GM12878 (cell line): ENCODE measurements at regions not wholly inside any gene's neighbourhood (a gene's known extent, or its start where the extent isn't known, plus 50 kb on each side); places are given as distances from the start of the nearest gene placed in this dataset.

Source experiments
- ATF7 ChIP-seq: fragments of 450-650 bp; IDR thresholded peaks from 2 replicates; pipeline ENCODE4 v1.6.1; 2016; ENCODE audit warnings: low read depth, mild to moderate bottlenecking
- BCL11A ChIP-seq: IDR thresholded peaks from 2 replicates; pipeline ENCODE4 v1.6.1; 2011; ENCODE audit warnings: low read depth, low read length
- CBX5 ChIP-seq: sonication (generic); IDR thresholded peaks from 2 replicates; pipeline ENCODE4 v1.6.1; 2016; ENCODE audit warnings: low read depth, moderate library complexity, mild to moderate bottlenecking, inconsistent platforms
- E2F4 ChIP-seq: IDR thresholded peaks from 2 replicates; pipeline ENCODE4 v1.6.1; 2012; ENCODE audit warnings: low read depth, low read length, improper control_type of control experiment
- EGR1 ChIP-seq, 2 experiments: IDR thresholded peaks; 1 replicate in 1 of 2; 2 replicates in 1 of 2; pipeline ENCODE4 v1.6.1; 2011 to 2012; ENCODE audit warnings: low read depth in 2 of 2, low read length in 2 of 2, borderline replicate concordance in 1 of 2, mild to moderate bottlenecking in 1 of 2, moderate library complexity in 1 of 2
- ESRRA ChIP-seq: IDR thresholded peaks from 2 replicates; pipeline ENCODE4 v1.6.1; 2012; ENCODE audit warnings: mild to moderate bottlenecking, low read length, improper control_type of control experiment
- GABPA ChIP-seq: IDR thresholded peaks from 2 replicates; pipeline ENCODE4 v1.6.1; 2014; ENCODE audit warnings: antibody characterized with exemption, low read depth, mild to moderate bottlenecking, inconsistent platforms
- HDGF ChIP-seq: fragments of 450-650 bp; IDR thresholded peaks from 2 replicates; pipeline ENCODE4 v1.6.1; 2016; ENCODE audit warnings: antibody characterized with exemption
- HSF1 ChIP-seq: fragments of 150-350 bp; IDR thresholded peaks from 2 replicates; pipeline ENCODE4 v1.6.1; 2014; ENCODE audit warnings: mild to moderate bottlenecking, low read depth, low read length
- IKZF2 ChIP-seq, 2 experiments: fragments of 450-650 bp; IDR thresholded peaks; 2 replicates each; pipeline ENCODE4 v1.6.1; 2017; ENCODE audit warnings: mild to moderate bottlenecking in 2 of 2, moderate library complexity in 2 of 2
- MEF2B ChIP-seq: fragments of 450-650 bp; IDR thresholded peaks from 2 replicates; pipeline ENCODE4 v1.6.1; 2018; ENCODE audit warnings: mild to moderate bottlenecking, moderate library complexity; ENCODE audit not compliant: partially characterized antibody, poor library complexity, severe bottlenecking
- MXI1 ChIP-seq: fragments of 150-350 bp; IDR thresholded peaks from 2 replicates; pipeline ENCODE4 v1.6.1; 2011; ENCODE audit warnings: low read depth, mild to moderate bottlenecking, inconsistent platforms, low read length, improper control_type of control experiment
- PML ChIP-seq: IDR thresholded peaks from 2 replicates; pipeline ENCODE4 v1.6.1; 2012; ENCODE audit warnings: low read length, inconsistent platforms
- POLR2AphosphoS2 ChIP-seq: IDR thresholded peaks from 2 replicates; pipeline ENCODE4 v1.6.1; 2011; ENCODE audit warnings: low read depth, mild to moderate bottlenecking, low read length, improper control_type of control experiment, moderate library complexity
- POLR2AphosphoS5 ChIP-seq: IDR thresholded peaks from 2 replicates; pipeline ENCODE4 v1.6.1; 2011; ENCODE audit warnings: mild to moderate bottlenecking, low read length, inconsistent platforms
- SP1 ChIP-seq: IDR thresholded peaks from one replicate; pipeline ENCODE4 v1.6.1; 2011; ENCODE audit warnings: low read depth, low read length
- SPI1 ChIP-seq: IDR thresholded peaks from 2 replicates; pipeline ENCODE4 v1.6.1; 2011; ENCODE audit warnings: low read depth, mild to moderate bottlenecking, low read length, moderate library complexity, borderline replicate concordance; ENCODE audit not compliant: insufficient read depth
- SRF ChIP-seq, 2 experiments: IDR thresholded peaks; 2 replicates each; pipeline ENCODE4 v1.6.1; 2011; ENCODE audit warnings: low read depth in 2 of 2, low read length in 2 of 2, mild to moderate bottlenecking in 1 of 2, moderate library complexity in 1 of 2
- STAT3 ChIP-seq: IDR thresholded peaks from 2 replicates; pipeline ENCODE4 v1.6.1; 2011; ENCODE audit warnings: low read depth, low read length, improper control_type of control experiment
- TCF3 ChIP-seq: IDR thresholded peaks from 2 replicates; pipeline ENCODE4 v1.6.1; 2012; ENCODE audit warnings: low read depth, mild to moderate bottlenecking, low read length, borderline replicate concordance; ENCODE audit not compliant: insufficient read depth
- ZNF207 ChIP-seq: fragments of 450-650 bp; IDR thresholded peaks from 2 replicates; pipeline ENCODE4 v1.6.1; 2014; ENCODE audit warnings: antibody characterized with exemption, mild to moderate bottlenecking, borderline replicate concordance
- ZSCAN29 ChIP-seq: fragments of 450-650 bp; IDR thresholded peaks from 2 replicates; pipeline ENCODE4 v1.6.1; 2017; ENCODE audit warnings: mild to moderate bottlenecking, moderate library complexity
- TF ChIP-seq, protein P1 (sequence below): fragments of 450-650 bp; formaldehyde crosslinking; IDR thresholded peaks from 2 replicates; pipeline ENCODE4 v1.4.0; 2020; ENCODE audit warnings: mild to moderate bottlenecking, moderate library complexity
- TF ChIP-seq, protein P2 (sequence below): fragments of 450-650 bp; IDR thresholded peaks from 2 replicates; pipeline ENCODE4 v1.6.1; 2018; ENCODE audit warnings: mild to moderate bottlenecking, low read depth, moderate library complexity; ENCODE audit not compliant: partially characterized antibody

GRCh38 chr14:71437870-71438269 is 494.4 kb upstream of the RGS6 start (continued):
- TF ChIP-seq GABPA: no peak
- 0 out of 2 replicates have a peak, but pooled peaks have one; percentile 32 for TF ChIP-seq BCL11A
- no peak for TF ChIP-seq STAT3
- TF ChIP-seq IKZF2 (IDR thresholded peaks at IDR 0.05): peak in 1 of 2 experiments; percentile 34; a peak in 2 of 4 replicates
- TF ChIP-seq ZNF207: no peak
- no peak for TF ChIP-seq TCF3
- peak; percentile 44; the same call in 1 of the 2 replicates for TF ChIP-seq ATF7
- TF ChIP-seq E2F4: no peak
- no peak for TF ChIP-seq HSF1
- no peak for TF ChIP-seq ESRRA
- no peak for TF ChIP-seq MEF2B
- TF ChIP-seq SP1: no peak
- TF ChIP-seq, protein P1, sequence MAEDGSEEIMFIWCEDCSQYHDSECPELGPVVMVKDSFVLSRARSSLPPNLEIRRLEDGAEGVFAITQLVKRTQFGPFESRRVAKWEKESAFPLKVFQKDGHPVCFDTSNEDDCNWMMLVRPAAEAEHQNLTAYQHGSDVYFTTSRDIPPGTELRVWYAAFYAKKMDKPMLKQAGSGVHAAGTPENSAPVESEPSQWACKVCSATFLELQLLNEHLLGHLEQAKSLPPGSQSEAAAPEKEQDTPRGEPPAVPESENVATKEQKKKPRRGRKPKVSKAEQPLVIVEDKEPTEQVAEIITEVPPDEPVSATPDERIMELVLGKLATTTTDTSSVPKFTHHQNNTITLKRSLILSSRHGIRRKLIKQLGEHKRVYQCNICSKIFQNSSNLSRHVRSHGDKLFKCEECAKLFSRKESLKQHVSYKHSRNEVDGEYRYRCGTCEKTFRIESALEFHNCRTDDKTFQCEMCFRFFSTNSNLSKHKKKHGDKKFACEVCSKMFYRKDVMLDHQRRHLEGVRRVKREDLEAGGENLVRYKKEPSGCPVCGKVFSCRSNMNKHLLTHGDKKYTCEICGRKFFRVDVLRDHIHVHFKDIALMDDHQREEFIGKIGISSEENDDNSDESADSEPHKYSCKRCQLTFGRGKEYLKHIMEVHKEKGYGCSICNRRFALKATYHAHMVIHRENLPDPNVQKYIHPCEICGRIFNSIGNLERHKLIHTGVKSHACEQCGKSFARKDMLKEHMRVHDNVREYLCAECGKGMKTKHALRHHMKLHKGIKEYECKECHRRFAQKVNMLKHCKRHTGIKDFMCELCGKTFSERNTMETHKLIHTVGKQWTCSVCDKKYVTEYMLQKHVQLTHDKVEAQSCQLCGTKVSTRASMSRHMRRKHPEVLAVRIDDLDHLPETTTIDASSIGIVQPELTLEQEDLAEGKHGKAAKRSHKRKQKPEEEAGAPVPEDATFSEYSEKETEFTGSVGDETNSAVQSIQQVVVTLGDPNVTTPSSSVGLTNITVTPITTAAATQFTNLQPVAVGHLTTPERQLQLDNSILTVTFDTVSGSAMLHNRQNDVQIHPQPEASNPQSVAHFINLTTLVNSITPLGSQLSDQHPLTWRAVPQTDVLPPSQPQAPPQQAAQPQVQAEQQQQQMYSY (CRISPR knock-in tag): no peak
- TF ChIP-seq SRF (IDR thresholded peaks at IDR 0.05; ENCODE audit: low read depth in 2 of 2, low read length in 2 of 2): no peak
- TF ChIP-seq EGR1 (IDR thresholded peaks at IDR 0.05; ENCODE audit: borderline replicate concordance in 1 of 2, low read depth in 2 of 2, low read length in 2 of 2): no peak
- no peak for TF ChIP-seq ZSCAN29
- no peak for TF ChIP-seq PML
- TF ChIP-seq, protein P2, sequence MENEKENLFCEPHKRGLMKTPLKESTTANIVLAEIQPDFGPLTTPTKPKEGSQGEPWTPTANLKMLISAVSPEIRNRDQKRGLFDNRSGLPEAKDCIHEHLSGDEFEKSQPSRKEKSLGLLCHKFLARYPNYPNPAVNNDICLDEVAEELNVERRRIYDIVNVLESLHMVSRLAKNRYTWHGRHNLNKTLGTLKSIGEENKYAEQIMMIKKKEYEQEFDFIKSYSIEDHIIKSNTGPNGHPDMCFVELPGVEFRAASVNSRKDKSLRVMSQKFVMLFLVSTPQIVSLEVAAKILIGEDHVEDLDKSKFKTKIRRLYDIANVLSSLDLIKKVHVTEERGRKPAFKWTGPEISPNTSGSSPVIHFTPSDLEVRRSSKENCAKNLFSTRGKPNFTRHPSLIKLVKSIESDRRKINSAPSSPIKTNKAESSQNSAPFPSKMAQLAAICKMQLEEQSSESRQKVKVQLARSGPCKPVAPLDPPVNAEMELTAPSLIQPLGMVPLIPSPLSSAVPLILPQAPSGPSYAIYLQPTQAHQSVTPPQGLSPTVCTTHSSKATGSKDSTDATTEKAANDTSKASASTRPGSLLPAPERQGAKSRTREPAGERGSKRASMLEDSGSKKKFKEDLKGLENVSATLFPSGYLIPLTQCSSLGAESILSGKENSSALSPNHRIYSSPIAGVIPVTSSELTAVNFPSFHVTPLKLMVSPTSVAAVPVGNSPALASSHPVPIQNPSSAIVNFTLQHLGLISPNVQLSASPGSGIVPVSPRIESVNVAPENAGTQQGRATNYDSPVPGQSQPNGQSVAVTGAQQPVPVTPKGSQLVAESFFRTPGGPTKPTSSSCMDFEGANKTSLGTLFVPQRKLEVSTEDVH: no peak
- no peak for TF ChIP-seq CBX5
- TF ChIP-seq SPI1: peak; percentile 66
- no peak for TF ChIP-seq POLR2AphosphoS2
- TF ChIP-seq MXI1: no peak
- no peak for TF ChIP-seq HDGF
- no peak for TF ChIP-seq POLR2AphosphoS5
